Right cardiac atrium (tissue), 5 donors: ENCODE measurements at regions not wholly inside any gene's neighbourhood (a gene's known extent, or its start where the extent isn't known, plus 50 kb on each side); places are given as distances from the start of the nearest gene placed in this dataset.

ENCODE experiments used
- ATAC-seq, 2 donors: fragments of 200-7000 bp; cut with Tn5 transposase; one replicate each; pipeline versions ENCODE4 v1.8.0 to v1.9.1; 2020; ENCODE audit warnings: moderate library complexity in 2 of 2, mild to moderate bottlenecking in 1 of 2
- DNase-seq, 3 donors: peaks; one replicate each; pipeline ENCODE4 v3.0.0-alpha.2; 2020
- H3K27ac ChIP-seq: one replicate; pipeline ENCODE4 v1.5.1; 2013; ENCODE audit warnings: mild to moderate bottlenecking, low read length, control low read depth, moderate library complexity
- H3K27me3 ChIP-seq: one replicate; pipeline ENCODE4 v1.6.1; 2013; ENCODE audit not compliant: control insufficient read depth, insufficient read depth
- H3K4me1 ChIP-seq: one replicate; pipeline ENCODE4 v1.6.1; 2013; ENCODE audit warnings: low read length; ENCODE audit not compliant: control insufficient read depth, insufficient read depth
- H3K4me3 ChIP-seq: one replicate; pipeline ENCODE4 v1.5.1; 2013; ENCODE audit warnings: low read length, control low read depth
- H3K9me3 ChIP-seq: one replicate; pipeline ENCODE4 v1.6.1; 2013; ENCODE audit warnings: low read length; ENCODE audit not compliant: control insufficient read depth
- WGBS: extraction: QIAGEN DNeasy Blood & Tissue Kit; methylation state at CpG from one replicate; pipeline ENCODE4 v1.1.7; 2013; 5-methylcytosine and 5-hydroxymethylcytosine counted together
- intact Hi-C, 4 donors: fragments of 100-400 bp; cut with DNase I; formaldehyde crosslinking; loops; one replicate each; pipeline versions ENCODE4 v1.11.0 to v1.14.0; 2022 to 2023
- donor health status: healthy with polysubstance abuse.
- donor health status: DM: no; HTN: yes; CAD: no.
- donor health status: DM: no; HTN: no; CAD: no.
- donor health status: DM: no; HTN: yes; CAD: no; lungs with severe emphysema.
- donor health status: DM: yes; HTN: yes; CAD: no.

GRCh38 chr2:234847639-234848038 is 104.2 kb upstream of the SH3BP4 start:
- H3K27me3 ChIP-seq, result no peaks in the 10 kb centered on the region
- no peak overlapping the region for H3K27ac ChIP-seq
- no peak for ATAC-seq

DNA sequence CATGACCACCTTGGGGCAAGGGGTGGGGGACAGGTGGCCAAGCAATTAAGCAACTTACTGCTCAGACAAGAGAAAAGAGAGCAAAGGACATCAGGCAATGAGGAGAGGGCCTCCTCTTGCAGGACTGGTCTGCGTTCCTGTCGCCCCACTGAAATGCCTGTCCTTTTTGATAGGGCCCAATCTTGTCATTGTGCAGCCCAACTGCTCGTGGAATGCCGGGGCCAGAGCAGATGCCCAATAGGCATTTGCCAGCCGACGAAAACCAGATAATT is 104.5 kb upstream of the SH3BP4 start:
- intact Hi-C loops, result no loop called here
- 79% methylated on average over 6 of the region's 6 CpGs for WGBS

More at GRCh38 chr2:234847639-234848038, 104.2 kb upstream of the SH3BP4 start:
- intact Hi-C loops, result no loop called here
- no peak for DNase-seq
- H3K9me3 ChIP-seq, result no peaks in the 10 kb centered on the region
- H3K4me1 ChIP-seq, result no peaks in the 10 kb centered on the region
- no peak overlapping the region for H3K4me3 ChIP-seq
- WGBS, result 93% methylated on average over 6 of the region's 6 CpGs

DNA sequence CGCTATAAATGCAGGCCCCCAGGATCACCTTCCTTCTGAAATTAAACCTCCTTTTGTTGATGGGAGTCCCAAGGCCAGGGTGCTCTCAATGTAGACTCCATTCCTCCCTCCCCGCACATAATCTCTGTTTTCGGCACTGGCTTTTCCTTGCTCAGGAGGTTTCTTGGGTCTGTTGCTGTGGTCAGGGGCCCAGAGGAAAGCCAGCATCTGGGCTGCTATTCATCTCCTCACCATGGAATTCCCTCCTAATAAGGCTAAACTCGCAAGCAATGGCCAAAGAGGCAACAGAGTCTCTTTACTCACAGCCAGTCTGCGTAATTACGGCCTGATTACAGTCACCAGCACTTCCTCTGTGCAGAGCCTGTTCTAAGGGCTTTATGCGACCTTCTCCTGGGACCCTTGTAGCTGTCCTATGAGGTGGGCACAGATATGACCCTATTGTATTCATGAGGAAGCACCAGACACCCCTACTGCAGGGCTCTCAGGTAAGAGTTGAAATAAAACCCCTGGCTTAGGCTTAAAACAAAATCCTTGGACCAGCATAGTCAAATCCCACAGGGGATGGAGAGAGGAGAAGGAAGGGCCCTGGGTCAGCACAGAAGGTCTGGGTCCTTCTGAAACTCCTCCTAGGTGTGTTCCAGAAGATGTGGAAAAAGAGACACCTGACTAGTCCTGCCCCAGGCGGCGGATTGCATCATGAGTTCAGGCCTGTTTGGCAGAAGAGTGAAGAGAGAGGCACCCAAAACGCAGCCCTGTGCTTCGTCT is 105.0 kb upstream of the SH3BP4 start:
- no peak overlapping the region for H3K27ac ChIP-seq
- ATAC-seq, result no peak
- no peaks in the 10 kb centered on the region for H3K4me1 ChIP-seq
- DNase-seq, result no peak
- intact Hi-C loops, result no loop called here
- no peak overlapping the region for H3K4me3 ChIP-seq
- 92% methylated on average over 11 of the region's 11 CpGs for WGBS
- H3K27me3 ChIP-seq, result no peaks in the 10 kb centered on the region
- no peaks in the 10 kb centered on the region for H3K9me3 ChIP-seq

More for the DNA sequence above, 104.5 kb upstream of the SH3BP4 start:
- H3K27me3 ChIP-seq, result no peaks in the 10 kb centered on the region
- no peak overlapping the region for H3K4me3 ChIP-seq
- no peaks in the 10 kb centered on the region for H3K4me1 ChIP-seq
- DNase-seq, result no peak
- no peak overlapping the region for H3K27ac ChIP-seq
- no peak for ATAC-seq
- no peaks in the 10 kb centered on the region for H3K9me3 ChIP-seq

- no peak for DNase-seq
Measured at GRCh38 chr2:234845602-234846590, 105.9 kb upstream of the SH3BP4 start.

DNA sequence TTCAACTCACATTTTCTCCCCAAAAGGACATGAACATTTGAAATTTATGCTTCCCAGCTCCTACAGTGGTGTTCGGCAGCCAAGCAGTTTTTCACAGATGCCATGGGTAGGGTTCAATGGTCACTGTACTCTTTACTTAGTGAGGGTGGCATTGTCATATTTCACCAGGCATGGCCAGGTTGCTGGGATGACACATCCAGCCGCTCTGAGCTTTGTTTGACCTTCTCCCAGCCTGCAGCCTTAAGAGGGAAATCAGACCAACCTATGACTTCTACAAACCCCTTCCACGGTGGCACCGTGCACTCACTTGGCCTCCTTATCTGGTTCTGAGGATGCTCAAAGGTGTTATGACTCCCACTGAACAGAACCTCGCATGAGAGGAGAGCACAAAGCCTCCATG is 108.4 kb upstream of the SH3BP4 start:
- Histone ChIP-seq H3K27me3 (no peaks in the 10 kb centered on the region), H3K9me3 (no peaks in the 10 kb centered on the region), H3K27ac (no peak overlapping the region), H3K4me1 (peaks cover 5% of the 10 kb centered on the region), H3K4me3 (no peak overlapping the region)
- intact Hi-C loops, result no loop called here
- ATAC-seq (no peak), DNase-seq (no peak)
- WGBS, result 88% methylated on average over 5 of the region's 5 CpGs

More at GRCh38 chr2:234845602-234846590, 105.9 kb upstream of the SH3BP4 start:
- Histone ChIP-seq H3K4me1 (no peaks in the 10 kb centered on the region), H3K9me3 (no peaks in the 10 kb centered on the region), H3K27ac (no peak overlapping the region), H3K4me3 (no peak overlapping the region), H3K27me3 (no peaks in the 10 kb centered on the region)
- 79% methylated on average over 10 of the region's 10 CpGs for WGBS
- intact Hi-C loops, result no loop called here
- no peak for ATAC-seq

GRCh38 chr2:234842753-234843152 is 109.1 kb upstream of the SH3BP4 start:
- H3K4me3 ChIP-seq, result no peak overlapping the region
- H3K27ac ChIP-seq, result no peak overlapping the region
- peaks cover 5% of the 10 kb centered on the region for H3K4me1 ChIP-seq
- WGBS, result 96% methylated on average over 6 of the region's 6 CpGs
- DNase-seq (no peak), ATAC-seq (no peak)
- intact Hi-C loops, result no loop called here
- no peaks in the 10 kb centered on the region for H3K27me3 ChIP-seq
- no peaks in the 10 kb centered on the region for H3K9me3 ChIP-seq

DNA sequence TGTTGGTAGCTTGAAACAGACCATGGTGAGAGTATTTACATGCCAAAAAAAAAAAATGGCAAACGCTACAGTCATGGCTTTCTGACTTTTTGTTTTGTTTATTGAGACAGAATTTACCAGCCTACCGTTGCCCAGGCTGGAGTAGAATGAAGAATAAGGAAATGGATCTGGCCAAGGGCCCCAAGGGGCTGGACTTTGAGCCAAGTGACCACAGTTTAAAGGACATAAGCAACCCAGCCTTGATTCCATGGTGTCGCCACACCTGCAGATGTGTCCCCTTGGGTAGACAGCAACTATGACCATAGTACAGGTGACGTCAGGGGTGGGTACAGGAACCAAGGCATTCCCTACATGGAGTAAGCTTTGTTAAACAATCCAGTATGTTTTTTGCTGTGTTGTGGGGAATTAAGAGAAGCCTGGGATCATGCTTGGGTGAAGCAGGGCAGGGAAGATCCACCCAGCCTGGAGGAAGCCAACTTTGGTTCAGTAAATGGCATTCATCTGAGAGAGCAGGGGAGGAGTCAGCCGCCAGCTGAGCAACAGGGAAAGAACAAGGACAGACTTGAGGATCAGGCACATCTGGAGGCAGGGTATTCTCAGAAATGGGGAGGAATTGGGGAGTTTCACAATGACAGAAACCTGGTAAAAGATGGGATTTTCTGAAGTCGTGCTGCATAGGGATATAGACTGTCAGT is 110.3 kb upstream of the SH3BP4 start:
- intact Hi-C loops, result no loop called here
- H3K9me3 ChIP-seq, result no peaks in the 10 kb centered on the region
- ATAC-seq, result no peak
- no peak overlapping the region for H3K4me3 ChIP-seq
- H3K27ac ChIP-seq, result no peak overlapping the region
- DNase-seq, result no peak
- H3K4me1 ChIP-seq, result peaks cover 5% of the 10 kb centered on the region
- whole genome bisulfite sequencing, result 79% methylated on average over 6 of the region's 6 CpGs
- H3K27me3 ChIP-seq, result no peaks in the 10 kb centered on the region

- no peak overlapping the region for H3K27ac ChIP-seq
- H3K27me3 ChIP-seq, result no peaks in the 10 kb centered on the region
- ATAC-seq (peak; percentile 81 to 95), DNase-seq (peak in 1 of 3 donors; percentile 33)
- peaks cover 5% of the 10 kb centered on the region for H3K4me1 ChIP-seq
- intact Hi-C loops, result no loop called here
- no peaks in the 10 kb centered on the region for H3K9me3 ChIP-seq
- no peak overlapping the region for H3K4me3 ChIP-seq
- WGBS, result 29% methylated on average over 5 of the region's 5 CpGs
Measured at GRCh38 chr2:234840336-234840735, 111.5 kb upstream of the SH3BP4 start.

DNA sequence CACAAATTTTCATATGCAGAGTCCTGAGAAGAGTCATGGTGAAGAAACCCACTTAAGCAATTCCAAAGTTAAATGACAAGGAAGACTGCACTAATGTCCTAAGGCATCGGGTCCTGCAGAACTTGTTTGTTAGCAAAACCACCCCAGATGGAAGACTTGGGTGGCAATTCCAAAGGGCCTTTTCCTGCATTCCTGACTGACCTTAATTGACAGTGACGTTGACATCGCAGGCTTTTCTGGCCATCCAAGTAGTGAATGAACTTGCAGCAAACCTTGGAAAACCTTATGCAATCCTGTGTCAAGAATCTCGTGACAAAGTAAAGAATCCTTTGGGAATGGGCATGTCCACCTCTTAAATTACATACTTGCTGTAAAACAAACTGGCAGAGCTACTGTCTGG is 112.5 kb upstream of the SH3BP4 start:
- Histone ChIP-seq H3K4me3 (no peak overlapping the region), H3K27me3 (no peaks in the 10 kb centered on the region), H3K9me3 (no peaks in the 10 kb centered on the region), H3K4me1 (peaks cover 5% of the 10 kb centered on the region), H3K27ac (no peak overlapping the region)
- intact Hi-C loops, result no loop called here
- ATAC-seq, result no peak
- DNase-seq, result no peak
- 77% methylated on average over 4 of the region's 4 CpGs for WGBS

- H3K4me1 ChIP-seq, result peaks cover 5% of the 10 kb centered on the region
- ATAC-seq (no peak), DNase-seq (no peak)
- no peaks in the 10 kb centered on the region for H3K27me3 ChIP-seq
- no peaks in the 10 kb centered on the region for H3K9me3 ChIP-seq
- H3K27ac ChIP-seq, result no peak overlapping the region
- intact Hi-C loops, result no loop called here
- H3K4me3 ChIP-seq, result no peak overlapping the region
- WGBS, result 55% methylated on average over 5 of the region's 5 CpGs
Measured at GRCh38 chr2:234836271-234836670, 115.5 kb upstream of the SH3BP4 start.

- WGBS, result 75% methylated on average over 4 of the region's 4 CpGs
- H3K27ac ChIP-seq, result no peak overlapping the region
- intact Hi-C loops, result no loop called here
- H3K9me3 ChIP-seq, result no peaks in the 10 kb centered on the region
- ATAC-seq (no peak), DNase-seq (no peak)
- peaks cover 5% of the 10 kb centered on the region for H3K4me1 ChIP-seq
- no peaks in the 10 kb centered on the region for H3K27me3 ChIP-seq
- H3K4me3 ChIP-seq, result no peak overlapping the region
Measured at GRCh38 chr2:234835738-234836137, 116.1 kb upstream of the SH3BP4 start.
